SU-DHL-6 (cell line): ENCODE measurements at regions not wholly inside any gene's neighbourhood (a gene's known extent, or its start where the extent isn't known, plus 50 kb on each side); places are given as distances from the start of the nearest gene placed in this dataset.

ENCODE experiments used
- H2AFZ ChIP-seq: fragments of 200-600 bp; sonication (generic); 2 replicates; pipeline ENCODE4 v1.6.1; 2014; ENCODE audit warnings: low read depth, mild to moderate bottlenecking, moderate library complexity, mixed read lengths, antibody characterized with exemption, low read length; ENCODE audit not compliant: severe bottlenecking
- H3F3A ChIP-seq: fragments of 200-600 bp; shearing (Covaris generic); 2 replicates; pipeline ENCODE4 v1.6.0; 2016; ENCODE audit warnings: antibody characterized with exemption, mild to moderate bottlenecking; ENCODE audit not compliant: insufficient read depth
- H3K27ac ChIP-seq: fragments of 200-600 bp; sonication (generic); 2 replicates; pipeline ENCODE4 v1.5.1; 2016; ENCODE audit warnings: low read depth, mild to moderate bottlenecking, low read length, moderate library complexity, mixed read lengths
- H3K27me3 ChIP-seq: fragments of 200-600 bp; sonication (generic), shearing (Covaris generic); 2 replicates; pipeline ENCODE4 v1.6.0; 2014; ENCODE audit warnings: mild to moderate bottlenecking, low read length
- H3K36me3 ChIP-seq: fragments of 200-600 bp; sonication (generic); 2 replicates; pipeline ENCODE4 v1.6.1; 2014; ENCODE audit warnings: mild to moderate bottlenecking, low read length, mixed read lengths
- H3K4me2 ChIP-seq: fragments of 300-600, 200-600 bp; shearing (Covaris generic), sonication (generic); 2 replicates; pipeline ENCODE4 v1.6.0; 2014; ENCODE audit warnings: low read length, low read depth, mild to moderate bottlenecking; ENCODE audit not compliant: poor library complexity, severe bottlenecking
- H3K4me3 ChIP-seq: fragments of 200-600 bp; sonication (generic); 2 replicates; pipeline ENCODE4 v1.5.1; 2014; ENCODE audit warnings: antibody characterized with exemption, low read length, mild to moderate bottlenecking, mixed read lengths; ENCODE audit not compliant: insufficient read depth, poor library complexity, severe bottlenecking
- H3K79me2 ChIP-seq: fragments of 200-600 bp; sonication (generic); 2 replicates; pipeline ENCODE4 v1.6.1; 2014; ENCODE audit warnings: mild to moderate bottlenecking, low read length, moderate library complexity; ENCODE audit not compliant: insufficient read depth
- H3K9ac ChIP-seq: fragments of 200-600 bp; sonication (generic); 2 replicates; pipeline ENCODE4 v1.7.0; 2014; ENCODE audit warnings: mild to moderate bottlenecking, low read length
- H3K9me2 ChIP-seq: fragments of 200-600 bp; sonication (generic); replicated peaks from 2 replicates; pipeline ENCODE4 v1.6.1; 2014; ENCODE audit warnings: low read length; ENCODE audit not compliant: insufficient read depth
- H3K9me3 ChIP-seq: fragments of 200-600 bp; sonication (generic); 2 replicates; pipeline ENCODE4 v1.6.1; 2014; ENCODE audit warnings: low read length, mixed read lengths; ENCODE audit not compliant: insufficient read depth
- H4K20me1 ChIP-seq: fragments of 200-600 bp; sonication (generic); 2 replicates; pipeline ENCODE4 v1.6.1; 2014; ENCODE audit warnings: low read depth, mild to moderate bottlenecking, antibody characterized with exemption, low read length, moderate library complexity, mixed read lengths
- CTCF ChIP-seq: fragments of 200-600 bp; sonication (generic); IDR thresholded peaks from one replicate; pipeline ENCODE4 v1.5.1; 2017; ENCODE audit warnings: antibody characterized with exemption, mild to moderate bottlenecking, low read length, moderate library complexity; ENCODE audit not compliant: insufficient read depth, poor library complexity, severe bottlenecking
- EZH2phosphoT487 ChIP-seq: fragments of 200-600 bp; sonication (generic), shearing (Covaris generic); conservative IDR thresholded peaks from 2 replicates; pipeline ENCODE4 v1.6.1; 2018; ENCODE audit warnings: mild to moderate bottlenecking, antibody characterized with exemption, low read length, moderate library complexity, mixed read lengths

- Histone ChIP-seq H3K27ac (no peak overlapping the region), H3K9me3 (no peaks in the 10 kb centered on the region; the same call in 1 of the 2 replicates), H4K20me1 (no peaks in the 10 kb centered on the region)
Observed at GRCh38 chr4:116357758-116358157, 727.6 kb downstream of the TRAM1L1 start.

GRCh38 chr4:116346750-116347149, 738.6 kb downstream of the TRAM1L1 start:
- H3K27ac ChIP-seq: no peak overlapping the region
- no peaks in the 10 kb centered on the region for H3K36me3 ChIP-seq
- TF ChIP-seq EZH2phosphoT487 (no peak), CTCF (no peak)
- no peaks in the 10 kb centered on the region for H3K27me3 ChIP-seq
- no peak overlapping the region for H3K4me2 ChIP-seq
- no peak overlapping the region for H3K9ac ChIP-seq
- no peaks in the 10 kb centered on the region for H3F3A ChIP-seq
- no peaks in the 10 kb centered on the region for H3K79me2 ChIP-seq
- H3K9me2 ChIP-seq: no peaks in the 10 kb centered on the region
- no peak overlapping the region for H3K4me3 ChIP-seq
- no peaks in the 10 kb centered on the region for H4K20me1 ChIP-seq
- H2AFZ ChIP-seq: no peak overlapping the region
- H3K9me3 ChIP-seq: no peaks in the 10 kb centered on the region

More at GRCh38 chr4:116357758-116358157, 727.6 kb downstream of the TRAM1L1 start:
- TF ChIP-seq EZH2phosphoT487 (no peak), CTCF (no peak)
- Histone ChIP-seq H3F3A (no peaks in the 10 kb centered on the region), H3K36me3 (no peaks in the 10 kb centered on the region), H3K4me2 (no peak overlapping the region), H3K4me3 (no peak overlapping the region), H3K79me2 (no peaks in the 10 kb centered on the region), H2AFZ (no peak overlapping the region), H3K9me2 (no peaks in the 10 kb centered on the region), H3K9ac (no peak overlapping the region), H3K27me3 (no peaks in the 10 kb centered on the region)

- H3K9me3 ChIP-seq: no peaks in the 10 kb centered on the region
- H2AFZ ChIP-seq: no peak overlapping the region
- H3K4me3 ChIP-seq: no peak overlapping the region
- H3K79me2 ChIP-seq: no peaks in the 10 kb centered on the region
- TF ChIP-seq EZH2phosphoT487 (no peak), CTCF (no peak)
- no peaks in the 10 kb centered on the region for H3F3A ChIP-seq
- no peaks in the 10 kb centered on the region for H3K9me2 ChIP-seq
- no peak overlapping the region for H3K4me2 ChIP-seq
- H4K20me1 ChIP-seq: no peaks in the 10 kb centered on the region
- H3K9ac ChIP-seq: no peak overlapping the region
- H3K36me3 ChIP-seq: no peaks in the 10 kb centered on the region
- no peaks in the 10 kb centered on the region for H3K27me3 ChIP-seq
- H3K27ac ChIP-seq: no peak overlapping the region
Observed at GRCh38 chr4:116343809-116344208, 741.6 kb downstream of the TRAM1L1 start.

- TF ChIP-seq EZH2phosphoT487 (no peak), CTCF (no peak)
Observed at GRCh38 chr4:116342143-116342542, 743.2 kb downstream of the TRAM1L1 start.

More at GRCh38 chr4:116342143-116342542, 743.2 kb downstream of the TRAM1L1 start:
- Histone ChIP-seq H4K20me1 (no peaks in the 10 kb centered on the region), H3K9me3 (no peaks in the 10 kb centered on the region), H3K4me3 (no peak overlapping the region), H3K9me2 (no peaks in the 10 kb centered on the region), H3K9ac (no peak overlapping the region), H3K36me3 (no peaks in the 10 kb centered on the region), H3F3A (no peaks in the 10 kb centered on the region), H2AFZ (no peak overlapping the region), H3K27me3 (no peaks in the 10 kb centered on the region), H3K27ac (no peak overlapping the region), H3K4me2 (no peak overlapping the region), H3K79me2 (no peaks in the 10 kb centered on the region)
